Activated gamma-delta T cell treated with Interleukin-2 at 50 U/mL for 16 hours (primary cell): ENCODE measurements at regions not wholly inside any gene's neighbourhood (a gene's known extent, or its start where the extent isn't known, plus 50 kb on each side); places are given as distances from the start of the nearest gene placed in this dataset.
A peak's percentile ranks its signal among the peaks of the same experiment; 100 is the strongest.
"Not testable (repeated sequence)": the region's sequence is repeated elsewhere in the genome, so short reads cannot be mapped to it uniquely, and the experiment has no call there.

Experiments
- DNase-seq: peaks from one replicate; pipeline ENCODE4 v3.0.0-alpha.2; 2020

GRCh38 chr3:170814822-170815221, 55.2 kb downstream of the RPL22L1 start:
- DNase-seq = no peak

- no peak for DNase-seq
Measured at GRCh38 chr3:170813266-170813665, 56.7 kb downstream of the RPL22L1 start.

- peak; percentile 54 for DNase-seq
Measured at GRCh38 chr3:170811928-170812591, 57.9 kb downstream of the RPL22L1 start.

- no peak for DNase-seq
Measured at GRCh38 chr3:170811515-170811914, 58.5 kb downstream of the RPL22L1 start.

GRCh38 chr3:170809975-170810357, 60.0 kb downstream of the RPL22L1 start:
- DNase-seq = no peak

GRCh38 chr3:170809007-170809974, 60.7 kb downstream of the RPL22L1 start:
- DNase-seq = no peak

GRCh38 chr3:170808041-170808440, 62.0 kb downstream of the RPL22L1 start:
- DNase-seq = no peak

GRCh38 chr3:170806676-170807075, 63.3 kb downstream of the RPL22L1 start:
- DNase-seq = no peak

- no peak for DNase-seq
Measured at GRCh38 chr3:170806141-170806540, 63.9 kb downstream of the RPL22L1 start.

GRCh38 chr3:170805296-170805695, 64.7 kb downstream of the RPL22L1 start:
- not testable (repeated sequence) for DNase-seq

- not testable (repeated sequence) for DNase-seq
Measured at GRCh38 chr3:170804634-170805033, 65.4 kb downstream of the RPL22L1 start.

- DNase-seq = no peak
Measured at GRCh38 chr3:170804078-170804477, 65.9 kb downstream of the RPL22L1 start.

- DNase-seq = no peak
Measured at GRCh38 chr3:170802164-170803151, 67.5 kb downstream of the RPL22L1 start.

- no peak for DNase-seq
Measured at GRCh38 chr3:170801597-170801996, 68.4 kb downstream of the RPL22L1 start.

GRCh38 chr3:170800275-170800674, 69.7 kb downstream of the RPL22L1 start:
- DNase-seq = not testable (repeated sequence)

- DNase-seq = no peak
Measured at GRCh38 chr3:170799009-170799408, 71.0 kb downstream of the RPL22L1 start.

- DNase-seq = no peak
Measured at GRCh38 chr3:170797685-170798084, 72.3 kb downstream of the RPL22L1 start.

GRCh38 chr3:170792471-170792870, 77.5 kb downstream of the RPL22L1 start:
- DNase-seq = no peak

- DNase-seq = no peak
Measured at GRCh38 chr3:170790647-170791046, 79.3 kb downstream of the RPL22L1 start.

- DNase-seq = no peak
Measured at GRCh38 chr3:170787464-170787863, 82.5 kb downstream of the RPL22L1 start.

- DNase-seq = no peak
Measured at GRCh38 chr3:170785454-170785853, 84.5 kb downstream of the RPL22L1 start.

- DNase-seq = no peak
Measured at GRCh38 chr3:170784406-170784805, 85.6 kb downstream of the RPL22L1 start.

GRCh38 chr3:170780955-170781354, 89.0 kb downstream of the RPL22L1 start:
- DNase-seq = no peak
